Coronary artery (tissue), 2 donors: ENCODE measurements at regions not wholly inside any gene's neighbourhood (a gene's known extent, or its start where the extent isn't known, plus 50 kb on each side); places are given as distances from the start of the nearest gene placed in this dataset.
"Not testable (repeated sequence)": the region's sequence is repeated elsewhere in the genome, so short reads cannot be mapped to it uniquely, and the experiment has no call there.

Source experiments
- DNase-seq: peaks from one replicate; pipeline ENCODE4 v3.0.0-alpha.2; 2017; ENCODE audit warnings: low spot score
- H3K27ac ChIP-seq, 2 donors: fragments of 200-600 bp; sonication (generic); one replicate each; pipeline ENCODE4 v1.5.1; 2016 to 2019
- H3K4me3 ChIP-seq: fragments of 200-600 bp; sonication (generic); 2 replicates; pipeline ENCODE4 v1.5.1; 2016; ENCODE audit warnings: mild to moderate bottlenecking, moderate library complexity
- TF ChIP-seq, protein P1 (sequence below): fragments of 200-600 bp; sonication (generic); IDR thresholded peaks from one replicate; pipeline ENCODE4 v1.5.1; 2019; ENCODE audit warnings: antibody characterized with exemption

DNA sequence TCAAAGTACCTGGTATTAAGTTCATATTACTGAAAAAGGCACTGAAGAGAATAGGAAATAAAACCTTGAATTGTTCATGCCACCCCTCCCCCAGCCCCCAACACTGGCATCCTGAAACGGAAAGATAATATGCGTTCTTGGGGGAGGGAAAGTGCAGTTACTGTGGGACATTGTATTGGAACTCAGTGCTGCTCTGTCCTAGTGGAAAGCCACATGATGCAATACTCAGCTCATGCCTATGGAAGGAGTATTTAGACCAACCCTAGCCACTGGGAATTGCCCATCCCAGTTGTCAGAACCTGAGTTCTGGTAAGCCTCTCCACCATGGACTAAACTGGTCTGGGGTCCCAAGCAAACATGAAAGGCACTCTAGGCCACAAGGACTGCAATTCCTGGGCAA lies 680.8 kb upstream of the BCHE start:
- TF ChIP-seq, protein P1, sequence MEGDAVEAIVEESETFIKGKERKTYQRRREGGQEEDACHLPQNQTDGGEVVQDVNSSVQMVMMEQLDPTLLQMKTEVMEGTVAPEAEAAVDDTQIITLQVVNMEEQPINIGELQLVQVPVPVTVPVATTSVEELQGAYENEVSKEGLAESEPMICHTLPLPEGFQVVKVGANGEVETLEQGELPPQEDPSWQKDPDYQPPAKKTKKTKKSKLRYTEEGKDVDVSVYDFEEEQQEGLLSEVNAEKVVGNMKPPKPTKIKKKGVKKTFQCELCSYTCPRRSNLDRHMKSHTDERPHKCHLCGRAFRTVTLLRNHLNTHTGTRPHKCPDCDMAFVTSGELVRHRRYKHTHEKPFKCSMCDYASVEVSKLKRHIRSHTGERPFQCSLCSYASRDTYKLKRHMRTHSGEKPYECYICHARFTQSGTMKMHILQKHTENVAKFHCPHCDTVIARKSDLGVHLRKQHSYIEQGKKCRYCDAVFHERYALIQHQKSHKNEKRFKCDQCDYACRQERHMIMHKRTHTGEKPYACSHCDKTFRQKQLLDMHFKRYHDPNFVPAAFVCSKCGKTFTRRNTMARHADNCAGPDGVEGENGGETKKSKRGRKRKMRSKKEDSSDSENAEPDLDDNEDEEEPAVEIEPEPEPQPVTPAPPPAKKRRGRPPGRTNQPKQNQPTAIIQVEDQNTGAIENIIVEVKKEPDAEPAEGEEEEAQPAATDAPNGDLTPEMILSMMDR: no peak
- no peak overlapping the region for H3K27ac ChIP-seq
- no peak overlapping the region for H3K4me3 ChIP-seq
- no peak for DNase-seq

DNA sequence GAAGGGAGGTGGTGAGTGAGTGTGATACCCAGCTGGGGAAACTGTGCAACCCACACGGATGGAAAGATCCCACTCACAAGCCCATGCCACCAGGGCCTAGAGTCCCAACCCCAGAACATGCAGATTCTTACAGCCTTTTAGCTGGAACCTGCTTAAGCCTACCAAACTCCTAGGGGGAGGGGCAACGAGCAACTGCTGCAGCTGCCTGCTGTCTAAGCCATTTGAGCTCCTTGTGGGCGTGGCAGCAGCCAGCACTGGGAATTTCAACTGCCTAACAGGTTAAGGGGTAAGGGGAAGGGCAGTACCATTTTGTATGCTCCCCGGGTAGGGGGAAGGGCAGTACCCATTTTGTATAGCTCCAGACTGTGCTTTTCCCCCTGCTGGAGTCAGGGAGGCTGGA lies 673.2 kb upstream of the BCHE start:
- TF ChIP-seq, protein P1: no peak
- Histone ChIP-seq H3K27ac (no peak overlapping the region), H3K4me3 (no peak overlapping the region)
- no peak for DNase-seq

DNA sequence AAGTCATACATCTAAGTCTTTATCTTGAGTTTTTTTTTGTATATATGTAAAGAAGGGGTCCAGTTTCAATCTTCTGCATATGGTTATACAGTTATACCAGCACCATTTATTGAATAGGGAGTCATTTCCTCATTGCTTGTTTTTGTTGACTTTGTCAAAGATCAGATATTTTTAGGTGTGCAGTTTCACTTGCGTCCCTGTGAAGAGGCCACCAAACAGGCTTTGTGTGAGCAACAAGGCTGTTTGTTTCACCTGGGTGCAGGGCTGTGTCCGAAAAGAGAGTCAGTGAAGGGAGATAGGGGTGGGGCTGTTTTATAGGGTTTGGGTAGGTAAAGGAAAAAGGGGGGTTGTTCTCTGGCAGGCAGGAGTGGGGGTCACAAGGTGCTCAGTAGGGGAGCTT lies 663.2 kb upstream of the BCHE start:
- not testable (repeated sequence) for H3K4me3 ChIP-seq, H3K27ac ChIP-seq, DNase-seq

DNA sequence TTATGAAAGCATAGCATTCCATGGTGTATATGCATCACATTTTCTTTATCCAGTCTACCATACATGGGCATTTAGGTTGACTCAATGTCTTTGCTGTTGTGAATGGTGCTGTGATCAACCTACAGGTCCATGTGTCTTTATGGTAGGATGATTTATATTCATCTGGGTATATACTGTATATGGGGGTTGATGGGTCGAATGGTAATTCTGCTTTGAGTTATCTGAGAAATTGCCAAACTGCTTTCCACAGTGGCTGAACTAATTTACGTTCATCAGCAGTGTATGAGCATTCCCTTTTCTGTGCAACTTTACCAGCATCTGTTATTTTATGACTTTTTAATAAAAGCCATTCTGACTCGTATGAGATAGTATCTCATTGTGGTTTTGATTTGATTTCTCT lies 662.4 kb upstream of the BCHE start:
- TF ChIP-seq, protein P1: no peak
- DNase-seq: no peak
- Histone ChIP-seq H3K4me3 (no peak overlapping the region), H3K27ac (no peak overlapping the region)

DNA sequence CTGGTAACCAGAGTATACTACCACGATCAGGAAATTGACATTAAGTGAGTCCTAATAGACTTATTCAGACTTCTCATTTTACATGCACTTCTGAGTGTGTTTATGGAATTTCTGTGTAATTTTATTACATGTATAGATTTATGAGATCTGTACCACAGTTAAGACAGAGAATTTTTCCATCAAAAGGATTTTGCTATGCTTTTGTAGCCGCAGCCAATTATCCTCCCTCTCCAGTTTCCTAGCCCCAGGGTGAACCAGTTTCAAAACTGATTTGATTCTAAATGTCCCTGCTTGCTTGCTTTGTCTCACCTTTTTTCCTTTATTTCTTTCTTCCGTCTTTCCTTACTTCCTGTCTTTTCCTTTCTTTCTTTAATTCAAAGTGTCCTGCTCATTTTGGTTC lies 661.2 kb upstream of the BCHE start:
- TF ChIP-seq, protein P1: no peak
- no peak for DNase-seq
- Histone ChIP-seq H3K27ac (no peak overlapping the region), H3K4me3 (no peak overlapping the region)

DNA sequence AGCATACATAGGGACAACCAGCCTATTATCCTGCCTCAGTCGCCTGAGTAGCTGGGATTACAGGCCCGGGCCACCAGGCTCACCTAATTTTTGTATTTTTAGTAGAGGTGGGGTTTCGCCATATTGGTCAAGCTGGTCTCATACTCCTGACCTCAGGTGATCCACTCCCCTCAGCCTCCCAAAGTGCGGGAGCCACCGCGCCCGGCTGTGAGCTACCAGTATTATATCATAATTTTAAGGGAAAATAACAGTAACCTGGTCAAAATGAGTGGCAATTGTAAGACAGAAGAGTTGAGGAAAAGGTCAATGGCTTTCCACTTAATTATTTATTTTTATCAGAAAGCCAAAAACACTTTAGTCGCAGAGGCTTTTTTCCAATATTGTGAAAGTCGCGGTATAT lies 652.6 kb upstream of the BCHE start:
- Histone ChIP-seq H3K27ac (no peak overlapping the region), H3K4me3 (no peak overlapping the region)
- TF ChIP-seq, protein P1: no peak
- DNase-seq: no peak

DNA sequence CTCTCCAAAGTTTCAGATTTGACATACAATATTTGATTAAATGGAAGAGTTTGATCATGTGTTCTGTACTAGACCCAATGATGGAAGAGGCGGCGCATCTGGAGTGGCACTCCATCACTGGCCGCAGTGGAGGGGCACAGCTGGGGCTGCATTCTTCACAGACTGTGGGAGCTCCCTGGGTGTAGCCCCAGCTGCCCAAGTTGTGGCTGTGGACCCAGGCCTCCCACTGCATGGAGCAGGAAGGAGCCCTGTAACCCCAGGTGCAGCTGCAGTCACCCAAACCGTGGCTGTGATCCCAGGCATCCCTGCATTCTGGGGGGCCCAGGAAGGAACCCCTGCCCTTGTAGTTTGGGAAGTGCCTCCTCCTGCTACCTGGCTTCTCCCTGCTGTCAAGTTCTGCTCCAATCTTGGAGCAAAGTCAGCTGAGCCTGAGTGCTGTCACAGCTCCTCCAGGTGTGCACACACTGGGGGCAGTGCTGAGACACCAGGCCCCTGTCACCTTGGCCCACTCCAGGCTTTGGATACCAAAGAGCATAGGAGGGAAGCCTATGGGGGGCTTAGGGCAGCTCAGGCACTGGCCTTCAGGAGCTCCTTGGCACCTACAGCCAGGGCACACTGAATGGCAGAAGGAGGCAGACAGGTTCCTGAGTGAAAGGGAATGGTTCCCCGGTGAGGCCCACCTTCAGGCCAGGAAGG lies 651.9 kb upstream of the BCHE start:
- TF ChIP-seq, protein P1: no peak

More for the DNA sequence above, 651.9 kb upstream of the BCHE start:
- no peak overlapping the region for H3K4me3 ChIP-seq
- no peak for DNase-seq
- no peak overlapping the region for H3K27ac ChIP-seq
